Neural cell (in vitro differentiated cells): ENCODE measurements at regions not wholly inside any gene's neighbourhood (a gene's known extent, or its start where the extent isn't known, plus 50 kb on each side); places are given as distances from the start of the nearest gene placed in this dataset.

Source experiments
- H2AFZ ChIP-seq: fragments of 200-600, 300-800 bp; sonication (generic), shearing (Covaris generic); 2 replicates; pipeline ENCODE4 v1.6.0; 2014; ENCODE audit warnings: low read depth, mild to moderate bottlenecking, antibody characterized with exemption, low read length, moderate library complexity
- H3F3A ChIP-seq: fragments of 200-600 bp; shearing (Covaris generic); 2 replicates; pipeline ENCODE4 v1.6.1; 2016; ENCODE audit warnings: mild to moderate bottlenecking, moderate library complexity, mixed read lengths, antibody characterized with exemption, low read length; ENCODE audit not compliant: insufficient read depth, poor library complexity, severe bottlenecking
- H3K27ac ChIP-seq: fragments of 200-600, 300-800 bp; sonication (generic), shearing (Covaris generic); 2 replicates; pipeline ENCODE4 v1.5.1; 2014; ENCODE audit warnings: mild to moderate bottlenecking, low read length, moderate library complexity
- H3K27me3 ChIP-seq: fragments of 300-800, 200-600 bp; sonication (generic), shearing (Covaris generic); 2 replicates; pipeline ENCODE4 v1.6.0; 2014; ENCODE audit warnings: mild to moderate bottlenecking, low read depth, low read length, moderate library complexity; ENCODE audit not compliant: insufficient read depth
- H3K36me3 ChIP-seq: fragments of 300-800, 200-600 bp; sonication (generic), shearing (Covaris generic); 2 replicates; pipeline ENCODE4 v1.5.1; 2014; ENCODE audit warnings: mild to moderate bottlenecking, antibody characterized with exemption, low read length, moderate library complexity; ENCODE audit not compliant: insufficient read depth
- H3K4me2 ChIP-seq: fragments of 300-800, 200-600 bp; sonication (generic), shearing (Covaris generic); 2 replicates; pipeline ENCODE4 v1.6.0; 2014; ENCODE audit warnings: mild to moderate bottlenecking, low read length
- H3K4me3 ChIP-seq: fragments of 300-800, 200-600 bp; sonication (generic), shearing (Covaris generic); 2 replicates; pipeline ENCODE4 v1.5.1; 2014; ENCODE audit warnings: mild to moderate bottlenecking, low read length, moderate library complexity
- H3K79me2 ChIP-seq: fragments of 200-600 bp; shearing (Covaris generic); replicated peaks from 2 replicates; pipeline ENCODE4 v1.6.0; 2014; ENCODE audit warnings: mild to moderate bottlenecking, low read length, moderate library complexity; ENCODE audit not compliant: insufficient read depth
- H3K9ac ChIP-seq: fragments of 300-800, 200-600 bp; sonication (generic), shearing (Covaris generic); 2 replicates; pipeline ENCODE4 v1.6.1; 2016; ENCODE audit warnings: mild to moderate bottlenecking, low read length, mixed read lengths
- H3K9me2 ChIP-seq: fragments of 200-600 bp; shearing (Covaris generic); 2 replicates; pipeline ENCODE4 v1.6.1; 2016; ENCODE audit warnings: mild to moderate bottlenecking, low read length, mixed read lengths; ENCODE audit not compliant: insufficient read depth
- H3K9me3 ChIP-seq: fragments of 200-600, 300-800 bp; sonication (generic), shearing (Covaris generic); 2 replicates; pipeline ENCODE4 v1.6.1; 2016; ENCODE audit warnings: mild to moderate bottlenecking, mixed run types, low read length, moderate library complexity, mixed read lengths
- H4K20me1 ChIP-seq: fragments of 200-600 bp; shearing (Covaris generic); 2 replicates; pipeline ENCODE4 v1.6.1; 2016; ENCODE audit warnings: mild to moderate bottlenecking, mixed run types; ENCODE audit not compliant: insufficient read depth
- CTCF ChIP-seq: fragments of 450-650 bp; IDR thresholded peaks from 2 replicates; pipeline ENCODE4 v1.5.1; 2014; ENCODE audit warnings: antibody characterized with exemption, mild to moderate bottlenecking, moderate library complexity; ENCODE audit not compliant: poor library complexity, severe bottlenecking
- EP300 ChIP-seq: fragments of 450-650 bp; conservative IDR thresholded peaks from 2 replicates; pipeline ENCODE4 v1.6.1; 2014; ENCODE audit warnings: antibody characterized with exemption, mild to moderate bottlenecking, moderate library complexity; ENCODE audit not compliant: poor library complexity, severe bottlenecking
- EZH2 ChIP-seq: fragments of 200-600, 300-800 bp; shearing (Covaris generic), sonication (generic); IDR thresholded peaks from 2 replicates; pipeline ENCODE4 v1.6.1; 2014; ENCODE audit warnings: antibody characterized with exemption, low read length, borderline replicate concordance, mild to moderate bottlenecking; ENCODE audit not compliant: insufficient read depth, poor library complexity, severe bottlenecking
- MXI1 ChIP-seq: fragments of 450-650 bp; conservative IDR thresholded peaks from 2 replicates; pipeline ENCODE4 v1.6.1; 2014; ENCODE audit warnings: antibody characterized with exemption, mild to moderate bottlenecking; ENCODE audit not compliant: poor library complexity, severe bottlenecking
- POLR2AphosphoS5 ChIP-seq: IDR thresholded peaks from 2 replicates; pipeline ENCODE4 v1.6.1; 2012
- RAD21 ChIP-seq: fragments of 450-650 bp; conservative IDR thresholded peaks from 2 replicates; pipeline ENCODE4 v1.6.1; 2014; ENCODE audit warnings: antibody characterized with exemption, mild to moderate bottlenecking, moderate library complexity
- SMC3 ChIP-seq: fragments of 450-650 bp; conservative IDR thresholded peaks from 2 replicates; pipeline ENCODE4 v1.6.1; 2014; ENCODE audit warnings: antibody characterized with exemption, mild to moderate bottlenecking, moderate library complexity; ENCODE audit not compliant: poor library complexity
- TAF1 ChIP-seq: IDR thresholded peaks from 2 replicates; pipeline ENCODE4 v1.6.1; 2012; ENCODE audit warnings: low read depth

GRCh38 chr7:157484411-157485081 is 147.7 kb downstream of the DNAJB6 start:
- H3K27me3 ChIP-seq: no peaks in the 10 kb centered on the region
- no peak overlapping the region for H3K4me3 ChIP-seq
- no peak overlapping the region for H3K4me2 ChIP-seq
- no peaks in the 10 kb centered on the region for H3K9me2 ChIP-seq
- H3K9me3 ChIP-seq: no peaks in the 10 kb centered on the region
- no peak for TF ChIP-seq MXI1
- TF ChIP-seq EP300: no peak
- TF ChIP-seq POLR2AphosphoS5: no peak
- TF ChIP-seq EZH2: no peak
- TF ChIP-seq SMC3: no peak
- no peak overlapping the region for H3K27ac ChIP-seq
- H3K79me2 ChIP-seq: no peaks in the 10 kb centered on the region
- H2AFZ ChIP-seq: no peak overlapping the region
- H4K20me1 ChIP-seq: no peaks in the 10 kb centered on the region
- H3K9ac ChIP-seq: no peak overlapping the region
- peaks cover 3% of the 10 kb centered on the region for H3F3A ChIP-seq
- no peaks in the 10 kb centered on the region for H3K36me3 ChIP-seq

DNA sequence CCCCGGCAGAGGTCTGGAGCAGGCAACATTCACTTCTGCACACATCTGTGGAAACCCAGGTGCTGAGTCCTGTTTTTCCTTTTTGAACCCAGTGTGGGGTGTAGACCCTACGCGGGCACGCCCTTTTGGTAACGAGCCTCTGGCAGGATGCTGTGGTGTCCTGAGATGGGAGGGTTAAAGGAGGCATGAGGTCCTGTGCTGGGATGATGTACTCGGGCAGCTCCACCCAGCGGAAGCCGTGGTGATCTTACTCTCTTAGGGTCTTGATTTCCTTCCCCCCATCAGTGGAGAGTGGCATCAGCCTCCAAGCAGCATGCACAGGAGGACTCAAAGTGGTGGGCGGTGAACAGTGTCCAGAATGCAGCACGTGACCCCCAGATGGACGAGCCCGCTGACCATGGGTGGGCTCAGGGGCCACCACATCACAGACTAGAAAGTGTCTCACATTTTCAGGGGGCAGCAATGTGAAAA is 148.6 kb downstream of the DNAJB6 start:
- no peaks in the 10 kb centered on the region for H3K36me3 ChIP-seq
- H3K79me2 ChIP-seq: no peaks in the 10 kb centered on the region
- no peak overlapping the region for H3K4me2 ChIP-seq
- no peaks in the 10 kb centered on the region for H4K20me1 ChIP-seq
- H2AFZ ChIP-seq: no peak overlapping the region
- no peak overlapping the region for H3K9ac ChIP-seq
- H3K9me3 ChIP-seq: no peaks in the 10 kb centered on the region
- TF ChIP-seq EP300 (no peak), EZH2 (no peak), TAF1 (no peak), POLR2AphosphoS5 (no peak), CTCF (no peak)
- H3K4me3 ChIP-seq: no peak overlapping the region
- H3F3A ChIP-seq: peaks cover 3% of the 10 kb centered on the region
- H3K9me2 ChIP-seq: no peaks in the 10 kb centered on the region
- no peaks in the 10 kb centered on the region for H3K27me3 ChIP-seq
- H3K27ac ChIP-seq: no peak overlapping the region

GRCh38 chr7:157486007-157486755 is 149.4 kb downstream of the DNAJB6 start:
- Histone ChIP-seq H3F3A (peaks cover 3% of the 10 kb centered on the region), H3K79me2 (no peaks in the 10 kb centered on the region), H4K20me1 (no peaks in the 10 kb centered on the region), H3K27me3 (no peaks in the 10 kb centered on the region), H3K4me2 (no peak overlapping the region), H3K4me3 (no peak overlapping the region), H3K36me3 (no peaks in the 10 kb centered on the region), H3K9me2 (no peaks in the 10 kb centered on the region), H3K9me3 (no peaks in the 10 kb centered on the region), H3K9ac (no peak overlapping the region), H3K27ac (peak overlapping the region; percentile 31), H2AFZ (no peak overlapping the region)
- TF ChIP-seq MXI1 (no peak), CTCF (no peak), RAD21 (no peak), SMC3 (no peak), TAF1 (no peak), EZH2 (no peak), POLR2AphosphoS5 (no peak)
